NCI-H2107 (cell line): ENCODE measurements at regions not wholly inside any gene's neighbourhood (a gene's known extent, or its start where the extent isn't known, plus 50 kb on each side); places are given as distances from the start of the nearest gene placed in this dataset.

Source experiments
- DNase-seq: peaks from one replicate; lab custom pipeline; 2025; lab: John Stamatoyannopoulos, UW

GRCh38 chr7:33852838-33853237 is 52.5 kb upstream of the BMPER start:
- DNase-seq = no peak

- no peak for DNase-seq
Observed at GRCh38 chr7:33853361-33854062, 51.8 kb upstream of the BMPER start.

GRCh38 chr7:33854178-33854577 is 51.2 kb upstream of the BMPER start:
- no peak for DNase-seq

GRCh38 chr7:33854801-33855350 is 50.5 kb upstream of the BMPER start:
- no peak for DNase-seq
